Osteoblast (primary cell): ENCODE measurements at regions not wholly inside any gene's neighbourhood (a gene's known extent, or its start where the extent isn't known, plus 50 kb on each side); places are given as distances from the start of the nearest gene placed in this dataset.

Source experiments
- DNase-seq: peaks from one replicate; pipeline ENCODE4 v3.0.0; 2011; ENCODE audit warnings: low spot score, mixed read lengths; ENCODE audit not compliant: insufficient read length; ENCODE audit errors: missing footprints
- H2AFZ ChIP-seq: 2 replicates; pipeline ENCODE4 v1.6.0; 2011; ENCODE audit warnings: mild to moderate bottlenecking, low read length
- H3K27ac ChIP-seq: 2 replicates; pipeline ENCODE4 v1.5.1; 2011; ENCODE audit warnings: mild to moderate bottlenecking, low read depth, low read length, moderate library complexity
- H3K27me3 ChIP-seq: 2 replicates; pipeline ENCODE4 v1.6.0; 2012; ENCODE audit warnings: mild to moderate bottlenecking, control low read depth, inconsistent platforms, low read length, moderate library complexity; ENCODE audit not compliant: insufficient read depth
- H3K36me3 ChIP-seq: 2 replicates; pipeline ENCODE4 v1.5.1; 2011; ENCODE audit warnings: mild to moderate bottlenecking, low read length, control low read depth, moderate library complexity; ENCODE audit not compliant: insufficient read depth
- H3K4me1 ChIP-seq: 2 replicates; pipeline ENCODE4 v1.5.1; 2011; ENCODE audit warnings: mild to moderate bottlenecking, low read length, control low read depth, moderate library complexity; ENCODE audit not compliant: insufficient read depth
- H3K4me2 ChIP-seq: 2 replicates; pipeline ENCODE4 v1.6.0; 2011; ENCODE audit warnings: mild to moderate bottlenecking, low read length; ENCODE audit not compliant: insufficient read depth
- H3K4me3 ChIP-seq: fragments of 200-600 bp; sonication (generic); 3 replicates; pipeline ENCODE4 v1.5.1; 2012; ENCODE audit warnings: mild to moderate bottlenecking, low read length, inconsistent platforms; ENCODE audit not compliant: insufficient read depth
- H3K79me2 ChIP-seq: 2 replicates; pipeline ENCODE4 v1.6.0; 2012; ENCODE audit warnings: mild to moderate bottlenecking, low read length, control low read depth, inconsistent platforms; ENCODE audit not compliant: insufficient read depth
- H3K9me3 ChIP-seq: 2 replicates; pipeline ENCODE4 v1.5.1; 2011; ENCODE audit warnings: low read depth, low read length, control low read depth
- H4K20me1 ChIP-seq: 2 replicates; pipeline ENCODE4 v1.6.0; 2012; ENCODE audit warnings: mild to moderate bottlenecking, low read length, control low read depth; ENCODE audit not compliant: insufficient read depth
- CTCF ChIP-seq: IDR thresholded peaks from 2 replicates; pipeline ENCODE4 v1.5.1; 2011; ENCODE audit warnings: mild to moderate bottlenecking, low read depth, low read length, moderate library complexity; ENCODE audit errors: extremely low read depth

- H3K36me3 ChIP-seq, result no peaks in the 10 kb centered on the region
- peak overlapping the region; percentile 6 for H3K4me3 ChIP-seq
- H3K27ac ChIP-seq, result peak overlapping the region; percentile 67
- no peaks in the 10 kb centered on the region for H3K27me3 ChIP-seq
- DNase-seq, result no peak
- H3K79me2 ChIP-seq, result no peaks in the 10 kb centered on the region
- no peak for TF ChIP-seq CTCF
- H2AFZ ChIP-seq, result no peak overlapping the region
- H3K4me2 ChIP-seq, result peak overlapping the region; percentile 61
- no peaks in the 10 kb centered on the region for H4K20me1 ChIP-seq
- H3K9me3 ChIP-seq, result no peaks in the 10 kb centered on the region
- H3K4me1 ChIP-seq, result peaks cover 22% of the 10 kb centered on the region
Observed at GRCh38 chr15:31606194-31606669, 279.6 kb downstream of the KLF13 start.

GRCh38 chr15:31606931-31607497 lies 280.4 kb downstream of the KLF13 start:
- H3K4me2 ChIP-seq, result peak overlapping the region; percentile 61
- H3K4me1 ChIP-seq, result peaks cover 22% of the 10 kb centered on the region
- H3K4me3 ChIP-seq, result no peak overlapping the region
- no peaks in the 10 kb centered on the region for H3K27me3 ChIP-seq
- H2AFZ ChIP-seq, result no peak overlapping the region
- no peak for DNase-seq
- H3K36me3 ChIP-seq, result no peaks in the 10 kb centered on the region
- H3K27ac ChIP-seq, result peak overlapping the region; percentile 67
- TF ChIP-seq CTCF, result no peak
- no peaks in the 10 kb centered on the region for H4K20me1 ChIP-seq
- no peaks in the 10 kb centered on the region for H3K79me2 ChIP-seq
- H3K9me3 ChIP-seq, result no peaks in the 10 kb centered on the region

- Histone ChIP-seq H4K20me1 (no peaks in the 10 kb centered on the region), H3K27me3 (no peaks in the 10 kb centered on the region), H3K4me3 (no peak overlapping the region), H3K79me2 (no peaks in the 10 kb centered on the region), H2AFZ (no peak overlapping the region), H3K4me1 (peaks cover 22% of the 10 kb centered on the region), H3K9me3 (no peaks in the 10 kb centered on the region), H3K27ac (no peak overlapping the region), H3K36me3 (no peaks in the 10 kb centered on the region), H3K4me2 (no peak overlapping the region)
- no peak for DNase-seq
- TF ChIP-seq CTCF, result no peak
Observed at GRCh38 chr15:31607656-31608055, 281.0 kb downstream of the KLF13 start.

- no peaks in the 10 kb centered on the region for H3K9me3 ChIP-seq
- H3K36me3 ChIP-seq, result no peaks in the 10 kb centered on the region
- peaks cover 22% of the 10 kb centered on the region for H3K4me1 ChIP-seq
- no peak overlapping the region for H3K4me3 ChIP-seq
- no peak overlapping the region for H3K4me2 ChIP-seq
- no peak for TF ChIP-seq CTCF
- no peak overlapping the region for H3K27ac ChIP-seq
- no peak for DNase-seq
- H2AFZ ChIP-seq, result peak overlapping the region; percentile 44
- H3K79me2 ChIP-seq, result no peaks in the 10 kb centered on the region
- H3K27me3 ChIP-seq, result no peaks in the 10 kb centered on the region
- H4K20me1 ChIP-seq, result no peaks in the 10 kb centered on the region
Observed at GRCh38 chr15:31609258-31609681, 282.6 kb downstream of the KLF13 start.
